Spleen (tissue), 11 donors: ENCODE measurements at regions not wholly inside any gene's neighbourhood (a gene's known extent, or its start where the extent isn't known, plus 50 kb on each side); places are given as distances from the start of the nearest gene placed in this dataset.

ENCODE experiments used
- DNase-seq: peaks from one replicate; pipeline ENCODE4 v3.0.0-alpha.2; 2020
- H3K27ac ChIP-seq, 8 donors: fragments of 200-600 bp; sonication (generic) in 7 of 8; 1 replicate in 4 of 8; 2 replicates in 4 of 8; pipeline versions ENCODE4 v1.5.0 to v1.8.0; 2016 to 2021; ENCODE audit warnings: inconsistent platforms in 4 of 8, mild to moderate bottlenecking in 4 of 8, moderate library complexity in 1 of 8
- H3K27me3 ChIP-seq, 7 donors: fragments of 200-600 bp; sonication (generic) in 6 of 7; replicated peaks in 1 of 7; 1 replicate in 4 of 7; 2 replicates in 3 of 7; pipeline versions ENCODE4 v1.5.0 to v1.8.0; 2016 to 2021; ENCODE audit warnings: inconsistent platforms in 3 of 7, mild to moderate bottlenecking in 1 of 7
- H3K36me3 ChIP-seq, 6 donors: fragments of 200-600 bp; sonication (generic) in 5 of 6; 1 replicate in 4 of 6; 2 replicates in 2 of 6; pipeline versions ENCODE4 v1.5.0 to v1.8.0; 2016 to 2021; ENCODE audit warnings: inconsistent platforms in 2 of 6
- H3K4me1 ChIP-seq, 6 donors: fragments of 200-600 bp; sonication (generic) in 5 of 6; 1 replicate in 3 of 6; 2 replicates in 3 of 6; pipeline versions ENCODE4 v1.5.0 to v1.8.0; 2016 to 2021; ENCODE audit warnings: inconsistent platforms in 3 of 6
- H3K4me3 ChIP-seq, 8 donors: fragments of 200-600 bp; sonication (generic) in 7 of 8; 1 replicate in 4 of 8; 2 replicates in 4 of 8; pipeline versions ENCODE4 v1.5.0 to v1.8.0; 2016 to 2021; ENCODE audit warnings: inconsistent platforms in 4 of 8, mild to moderate bottlenecking in 4 of 8, moderate library complexity in 2 of 8
- H3K9me3 ChIP-seq, 8 donors: fragments of 200-600 bp; sonication (generic) in 7 of 8; 1 replicate in 4 of 8; 2 replicates in 4 of 8; pipeline versions ENCODE4 v1.5.0 to v1.8.0; 2016 to 2021; ENCODE audit warnings: inconsistent platforms in 4 of 8
- CTCF ChIP-seq, 11 experiments: fragments of 200-600 bp in 7 of 11; fragments of 450-650 bp in 4 of 11; sonication (generic) in 4 of 11; IDR thresholded peaks in 8 of 11; conservative IDR thresholded peaks in 3 of 11; 1 replicate in 7 of 11; 2 replicates in 4 of 11; pipeline versions ENCODE4 v1.4.0 to v1.8.0; 2016 to 2021; ENCODE audit warnings: antibody characterized with exemption in 11 of 11, inconsistent platforms in 4 of 11, mild to moderate bottlenecking in 1 of 11
- POLR2A ChIP-seq, 3 donors: fragments of 450-650 bp; IDR thresholded peaks; one replicate each; pipeline ENCODE4 v1.5.1; 2017; ENCODE audit warnings: antibody characterized with exemption in 3 of 3, mild to moderate bottlenecking in 1 of 3
- POLR2AphosphoS5 ChIP-seq, 3 donors: sonication (generic); formaldehyde crosslinking; IDR thresholded peaks; one replicate each; pipeline ENCODE4 v1.5.1; 2017; ENCODE audit warnings: antibody characterized with exemption in 3 of 3
- WGBS, 5 donors: extraction: QIAGEN DNeasy Blood & Tissue Kit in 3 of 5; methylation state at CpG; one replicate each; pipeline versions ENCODE4 v1.1.5 to v1.1.7; 2013 to 2018; 5-methylcytosine and 5-hydroxymethylcytosine counted together
- intact Hi-C: fragments of 100-400 bp; cut with DNase I; formaldehyde crosslinking; loops from one replicate; pipeline ENCODE4 v1.15.0; 2023; ENCODE audit warnings: low total_unique reads
- donor health status: healthy with polysubstance abuse.
- donor health status: DM: no; HTN: no; CAD: no; lungs with moderate emphysema.
- donor health status: DM: no; HTN: no; CAD: no.
- donor health status: Bipolar disorder and iron deficiency.
- donor health status: healthy.
- donor health status: DM: no; HTN: no; CAD: no.
- donor health status: DM: yes; HTN: yes; CAD: no.

- DNase-seq = no peak
- Histone ChIP-seq H3K9me3 (peaks cover 0 to 12% (median 0%) of the 10 kb centered on the region in 8 donors), H3K27me3 (no peaks in the 10 kb centered on the region), H3K36me3 (no peaks in the 10 kb centered on the region), H3K4me1 (no peaks in the 10 kb centered on the region), H3K27ac (no peak overlapping the region), H3K4me3 (no peak overlapping the region)
- no peak for TF ChIP-seq POLR2AphosphoS5 (IDR thresholded peaks at IDR 0.05)
- no peak for TF ChIP-seq CTCF (IDR thresholded peaks at IDR 0.05 in 8 of 11, conservative IDR thresholded peaks at IDR 0.05 in 3 of 11)
- no peak for TF ChIP-seq POLR2A (IDR thresholded peaks at IDR 0.05)
- intact Hi-C loops = no loop called here
- WGBS, 5 donors = 38 to 93% (median 70%) methylated on average over 1 of the region's 1 CpG
Measured at GRCh38 chr3:103600844-103601243, 1166.0 kb downstream of the ZPLD1 start.

- Histone ChIP-seq H3K4me3 (no peak overlapping the region), H3K36me3 (no peaks in the 10 kb centered on the region), H3K27me3 (no peaks in the 10 kb centered on the region), H3K27ac (no peak overlapping the region), H3K9me3 (peaks cover 0 to 12% (median 0%) of the 10 kb centered on the region in 8 donors), H3K4me1 (no peaks in the 10 kb centered on the region)
- no peak for TF ChIP-seq POLR2A (IDR thresholded peaks at IDR 0.05)
- no peak for TF ChIP-seq CTCF (IDR thresholded peaks at IDR 0.05 in 8 of 11, conservative IDR thresholded peaks at IDR 0.05 in 3 of 11)
- no peak for TF ChIP-seq POLR2AphosphoS5 (IDR thresholded peaks at IDR 0.05)
- intact Hi-C loops = no loop called here
- 58 to 74% (median 68%) methylated on average over 1 of the region's 1 CpG for WGBS, 5 donors
- DNase-seq = no peak
Measured at GRCh38 chr3:103601666-103602065, 1166.9 kb downstream of the ZPLD1 start.

- no peak for DNase-seq
- 86 to 92% (median 91%) methylated on average over 2 of the region's 2 CpGs for WGBS, 5 donors
- peaks cover 0 to 3% (median 0%) of the 10 kb centered on the region in 8 donors for H3K9me3 ChIP-seq
- no peak overlapping the region for H3K27ac ChIP-seq
- intact Hi-C loops = no loop called here
- H3K36me3 ChIP-seq = no peaks in the 10 kb centered on the region
- TF ChIP-seq POLR2AphosphoS5 (IDR thresholded peaks at IDR 0.05) (no peak), POLR2A (IDR thresholded peaks at IDR 0.05) (no peak), CTCF (IDR thresholded peaks at IDR 0.05 in 8 of 11, conservative IDR thresholded peaks at IDR 0.05 in 3 of 11) (no peak)
- H3K27me3 ChIP-seq = no peaks in the 10 kb centered on the region
- no peaks in the 10 kb centered on the region for H3K4me1 ChIP-seq
- H3K4me3 ChIP-seq = no peak overlapping the region
Measured at GRCh38 chr3:103609472-103609871, 1174.7 kb downstream of the ZPLD1 start.

- H3K9me3 ChIP-seq = peaks cover 0 to 4% (median 0%) of the 10 kb centered on the region in 8 donors
- DNase-seq = no peak
- no peak overlapping the region for H3K27ac ChIP-seq
- H3K27me3 ChIP-seq = no peaks in the 10 kb centered on the region
- no peaks in the 10 kb centered on the region for H3K36me3 ChIP-seq
- H3K4me1 ChIP-seq = no peaks in the 10 kb centered on the region
- intact Hi-C loops = no loop called here
- WGBS, 5 donors = 86 to 92% (median 88%) methylated on average over 2 of the region's 2 CpGs
- TF ChIP-seq POLR2A (IDR thresholded peaks at IDR 0.05) (no peak), CTCF (IDR thresholded peaks at IDR 0.05 in 8 of 11, conservative IDR thresholded peaks at IDR 0.05 in 3 of 11) (no peak), POLR2AphosphoS5 (IDR thresholded peaks at IDR 0.05) (no peak)
- H3K4me3 ChIP-seq = no peak overlapping the region
Measured at GRCh38 chr3:103613397-103614156, 1178.8 kb downstream of the ZPLD1 start.
